Stimulated activated CD8-positive, alpha-beta memory T cell treated with anti-CD3 and anti-CD28 coated beads, Interleukin-4, amount 100 ng/mL, for 24 hours (primary cell): ENCODE measurements at regions not wholly inside any gene's neighbourhood (a gene's known extent, or its start where the extent isn't known, plus 50 kb on each side); places are given as distances from the start of the nearest gene placed in this dataset.

Experiments used
- DNase-seq: peaks from one replicate; pipeline ENCODE4 v3.0.0-alpha.2; 2020; ENCODE audit warnings: low read depth

DNA sequence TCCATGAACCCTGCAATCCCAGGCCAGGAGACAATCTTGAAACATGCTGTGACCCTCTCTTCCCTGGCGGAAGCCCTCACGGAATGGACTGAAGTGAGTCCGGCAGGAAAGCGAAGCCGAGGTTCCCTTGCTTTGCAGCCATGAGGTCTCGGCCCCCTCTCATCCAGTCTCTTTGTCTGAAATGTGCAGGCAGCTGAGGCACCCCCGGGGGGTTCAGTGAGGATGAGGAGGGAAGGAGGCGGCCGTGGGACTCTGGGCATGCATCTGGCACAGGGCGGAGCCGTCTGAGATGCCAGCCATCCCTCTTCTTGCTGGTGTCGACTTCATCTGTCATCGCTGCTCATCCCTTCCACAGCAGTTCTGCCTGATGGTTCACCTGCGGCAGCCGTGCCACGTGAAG, 1485.7 kb downstream of the BRD1 start:
- no peak for DNase-seq

DNA sequence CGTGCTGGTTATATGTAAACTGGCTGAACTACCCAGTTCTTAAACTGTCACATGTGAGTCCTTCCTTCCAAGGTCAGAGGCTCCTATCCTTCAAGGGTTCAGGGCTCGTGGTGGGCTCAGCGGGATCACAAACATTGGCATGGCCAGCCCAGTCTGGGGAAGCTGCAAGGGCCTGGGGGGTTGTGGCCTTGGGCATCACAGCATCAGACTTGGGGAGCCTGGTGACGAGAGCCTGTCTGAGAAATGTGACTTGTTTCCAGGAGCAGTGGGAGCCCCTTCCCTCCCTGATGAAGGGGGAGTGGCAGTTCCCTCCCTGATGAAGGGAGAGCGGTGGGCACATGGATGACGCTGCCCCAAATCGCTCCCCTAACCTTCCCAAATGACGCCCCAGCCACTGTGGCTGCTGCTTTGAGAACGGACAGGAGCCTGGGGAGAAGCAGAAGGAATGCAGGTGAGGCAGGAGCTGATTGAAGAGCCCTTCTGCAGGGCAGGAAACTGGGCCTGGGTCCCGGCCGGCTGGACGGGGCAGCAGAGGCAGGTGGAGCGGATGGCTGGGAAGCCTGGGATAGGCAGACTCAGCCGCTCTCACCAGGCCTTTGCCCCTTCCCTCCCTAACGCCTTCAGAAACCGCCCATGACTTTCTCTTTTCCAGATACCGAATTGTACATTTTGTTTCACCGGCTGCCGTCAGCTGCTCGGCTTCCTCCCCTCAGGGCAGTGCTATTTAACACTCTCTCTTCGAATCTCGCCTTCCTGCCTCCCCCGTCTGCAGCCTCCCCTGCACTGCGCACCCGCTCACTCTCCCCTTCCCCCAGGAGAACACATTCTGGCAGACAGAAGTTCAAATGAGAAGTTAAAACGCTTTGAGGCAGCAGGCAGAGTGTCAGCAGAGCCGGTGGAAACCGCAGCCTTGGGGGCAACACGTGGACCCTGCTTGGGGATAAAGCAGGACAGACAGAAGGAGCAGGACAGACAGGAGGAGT, 1486.7 kb downstream of the BRD1 start:
- no peak for DNase-seq

DNA sequence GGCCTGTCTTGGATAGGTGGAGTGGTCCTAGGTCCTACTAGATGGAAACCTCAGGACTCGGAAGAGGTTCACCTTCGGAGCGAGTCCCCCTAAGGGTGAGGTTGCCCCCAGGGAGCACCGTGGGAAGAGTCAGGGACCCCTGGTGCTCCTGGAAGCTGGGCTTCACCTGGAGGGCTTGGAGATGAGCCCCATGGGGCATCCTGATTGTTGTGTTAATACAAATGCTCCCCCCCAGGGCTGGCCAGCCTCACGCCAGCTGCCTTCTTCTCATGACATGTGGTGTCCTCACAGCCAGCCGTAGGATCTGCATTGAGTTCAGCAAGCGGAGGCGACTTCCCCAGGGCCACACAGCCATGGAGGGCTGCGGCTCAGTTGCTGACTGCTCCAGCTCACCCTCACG, 1487.5 kb downstream of the BRD1 start:
- DNase-seq: no peak

DNA sequence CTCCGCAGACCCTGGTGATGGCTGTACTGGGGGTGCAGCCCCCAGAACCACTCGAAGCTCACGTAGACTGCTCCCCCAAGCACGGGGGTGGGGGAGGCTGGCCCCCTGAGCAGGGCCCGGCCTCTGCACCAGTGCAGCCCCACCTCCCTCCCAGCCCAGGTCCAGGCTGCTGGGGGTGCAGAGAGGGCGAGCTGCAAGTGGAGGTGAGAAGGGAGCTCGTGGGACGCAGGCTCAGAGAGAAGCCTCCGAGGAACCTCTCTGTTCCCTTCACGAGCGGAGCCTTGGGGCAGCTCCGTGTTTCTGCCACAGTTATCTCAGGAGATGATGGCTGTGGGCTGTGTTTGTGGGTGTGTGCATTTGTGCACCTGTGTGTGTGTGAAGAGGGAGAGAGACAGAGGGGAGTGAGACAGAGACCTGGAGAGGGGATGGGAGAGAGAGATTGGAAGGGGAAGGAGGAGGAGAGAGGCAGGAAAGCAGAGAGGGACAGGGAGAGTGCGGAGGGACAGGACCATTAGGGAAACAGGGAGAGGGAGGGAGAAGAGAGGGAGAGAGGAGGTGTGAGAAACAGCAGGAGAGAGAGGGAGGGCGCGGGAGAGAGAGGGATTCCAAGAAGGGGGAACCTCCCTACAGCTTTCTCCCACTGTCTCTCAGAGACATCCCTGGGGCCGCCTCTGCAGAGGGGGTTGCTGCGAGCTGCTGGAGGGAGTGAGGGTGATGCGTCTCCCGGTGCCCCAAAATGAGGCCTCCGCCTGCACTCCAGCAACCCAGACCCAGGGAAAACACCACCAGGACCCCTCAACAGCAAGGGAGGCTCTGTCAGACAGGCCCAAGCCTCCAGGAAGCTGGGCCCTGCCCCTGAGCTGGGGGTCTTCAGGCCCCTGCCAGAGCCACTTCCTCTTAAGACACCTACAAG, 1488.6 kb downstream of the BRD1 start:
- DNase-seq: no peak

DNA sequence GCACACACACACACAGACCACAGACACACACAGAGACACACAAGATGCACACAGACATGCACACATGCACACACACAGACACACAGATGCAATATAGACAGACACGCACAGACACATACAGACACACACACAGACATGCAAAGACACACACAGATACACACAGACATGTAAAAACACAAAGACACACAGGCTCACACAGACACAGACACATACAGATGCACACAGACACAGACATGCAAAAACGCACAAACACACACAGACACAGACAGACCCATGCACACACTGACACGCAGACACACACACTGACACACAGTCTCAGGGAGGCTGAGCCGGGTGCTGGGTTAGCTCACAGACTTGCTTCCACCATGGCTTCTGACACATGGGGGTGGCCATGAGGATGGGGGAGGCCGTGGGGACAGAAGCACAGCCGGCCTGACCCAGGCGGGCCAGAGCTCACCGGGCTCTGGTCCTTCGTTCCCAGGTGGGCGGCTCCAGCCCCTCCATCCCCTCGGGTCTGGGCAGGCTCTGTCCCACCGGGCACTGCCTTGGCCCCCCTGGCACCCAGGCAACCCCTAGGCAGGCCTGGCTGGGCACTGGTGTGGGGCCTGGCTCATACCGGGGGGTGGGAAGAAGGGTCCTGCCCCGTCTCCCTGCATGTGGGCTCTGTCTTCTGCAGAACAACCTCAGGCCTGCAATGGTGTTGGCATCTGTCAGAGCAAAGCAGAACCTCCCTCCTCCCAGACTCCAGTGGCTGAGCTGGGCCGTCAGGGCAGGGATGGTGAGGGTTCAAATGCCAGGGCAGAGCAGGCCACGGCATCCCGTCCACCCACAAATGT, 1489.5 kb downstream of the BRD1 start:
- no peak for DNase-seq

DNA sequence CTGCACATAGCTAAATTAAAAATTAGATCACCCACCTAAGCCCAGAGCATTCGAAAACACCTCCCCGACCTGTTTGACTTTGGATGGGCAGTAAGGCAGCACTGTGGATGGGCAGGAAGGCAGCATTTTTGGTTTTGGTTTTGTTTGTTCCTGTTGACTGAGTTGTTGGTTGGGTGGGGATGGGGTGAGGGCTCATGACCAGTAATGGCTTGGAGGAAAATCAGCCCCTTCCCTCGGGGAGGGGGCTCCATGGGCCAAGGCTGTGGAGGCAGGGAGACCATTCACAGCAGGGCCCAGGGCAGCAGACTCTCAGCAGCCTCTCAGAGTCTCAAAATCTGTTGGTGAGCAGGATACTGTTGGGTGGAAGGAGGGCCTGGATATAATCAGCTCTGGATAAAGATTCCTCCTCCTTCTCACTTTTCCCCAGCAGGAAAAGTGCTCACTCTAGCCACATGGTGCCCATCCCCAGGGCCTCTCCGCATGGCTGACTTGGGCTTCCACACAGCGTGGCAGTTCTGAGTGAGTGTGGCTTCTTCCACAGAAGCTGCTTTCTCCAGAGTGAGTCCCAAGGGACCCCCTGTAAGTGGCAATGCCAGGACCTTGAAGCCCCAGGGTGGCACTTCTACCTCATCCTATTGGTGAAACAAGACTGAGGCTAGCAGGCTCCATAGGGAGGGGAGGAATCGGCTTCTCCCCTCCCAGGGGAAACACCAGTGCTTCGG, 1491.2 kb downstream of the BRD1 start:
- no peak for DNase-seq

DNA sequence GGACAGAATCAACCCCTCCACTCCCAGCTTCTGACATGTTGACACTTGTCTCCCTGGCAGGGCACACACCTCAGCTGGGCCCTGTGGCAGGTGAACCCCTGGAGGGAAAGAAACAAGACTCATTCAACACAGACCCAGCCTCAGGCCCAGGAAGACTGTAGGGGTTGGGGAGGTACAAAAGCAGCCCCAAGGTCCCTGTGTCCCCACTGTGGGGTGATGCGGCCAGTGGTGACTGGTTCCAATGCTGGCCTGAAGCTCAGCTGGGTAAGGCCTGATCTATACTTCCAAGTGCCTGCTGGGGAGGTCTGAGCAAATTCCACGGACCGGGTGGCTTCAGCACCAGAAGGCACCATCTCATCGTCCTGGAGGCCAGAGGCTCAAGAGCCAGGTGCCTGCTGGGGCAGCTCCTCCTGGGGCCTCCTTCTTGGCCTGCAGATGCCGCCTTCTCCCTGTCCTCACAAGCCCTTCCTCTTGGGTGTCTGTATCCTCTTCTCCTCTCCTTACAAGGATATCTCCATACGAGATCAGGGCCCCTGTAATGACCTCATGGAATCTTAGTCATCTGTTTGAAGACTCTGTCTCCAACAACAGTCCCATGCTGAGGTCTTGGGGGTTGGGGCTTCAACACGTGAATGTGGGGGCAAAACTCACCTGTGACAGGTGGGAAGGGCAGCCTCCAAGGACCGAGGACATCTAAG, 1492.1 kb downstream of the BRD1 start:
- no peak for DNase-seq

DNA sequence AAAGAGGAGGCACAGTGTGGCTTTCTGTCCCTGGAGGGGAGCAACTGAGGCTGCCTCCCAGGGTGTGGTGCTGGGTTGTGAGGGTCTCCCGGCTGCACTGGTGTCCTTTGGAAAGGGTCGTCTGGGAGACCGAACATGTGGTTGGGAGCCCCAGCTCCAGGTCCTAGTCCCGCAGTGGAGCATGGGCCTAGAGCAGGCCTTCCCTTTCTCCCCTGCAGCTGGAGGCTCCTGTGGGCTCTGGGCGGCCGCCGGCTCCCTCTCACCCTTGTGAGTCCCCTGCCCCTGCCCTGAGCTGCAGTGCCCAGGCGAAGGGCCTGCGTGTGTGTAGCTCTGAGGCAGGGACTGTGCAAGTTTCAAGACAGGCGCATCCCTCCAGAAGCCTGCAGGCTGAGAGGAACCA, 1492.7 kb downstream of the BRD1 start:
- DNase-seq: no peak

DNA sequence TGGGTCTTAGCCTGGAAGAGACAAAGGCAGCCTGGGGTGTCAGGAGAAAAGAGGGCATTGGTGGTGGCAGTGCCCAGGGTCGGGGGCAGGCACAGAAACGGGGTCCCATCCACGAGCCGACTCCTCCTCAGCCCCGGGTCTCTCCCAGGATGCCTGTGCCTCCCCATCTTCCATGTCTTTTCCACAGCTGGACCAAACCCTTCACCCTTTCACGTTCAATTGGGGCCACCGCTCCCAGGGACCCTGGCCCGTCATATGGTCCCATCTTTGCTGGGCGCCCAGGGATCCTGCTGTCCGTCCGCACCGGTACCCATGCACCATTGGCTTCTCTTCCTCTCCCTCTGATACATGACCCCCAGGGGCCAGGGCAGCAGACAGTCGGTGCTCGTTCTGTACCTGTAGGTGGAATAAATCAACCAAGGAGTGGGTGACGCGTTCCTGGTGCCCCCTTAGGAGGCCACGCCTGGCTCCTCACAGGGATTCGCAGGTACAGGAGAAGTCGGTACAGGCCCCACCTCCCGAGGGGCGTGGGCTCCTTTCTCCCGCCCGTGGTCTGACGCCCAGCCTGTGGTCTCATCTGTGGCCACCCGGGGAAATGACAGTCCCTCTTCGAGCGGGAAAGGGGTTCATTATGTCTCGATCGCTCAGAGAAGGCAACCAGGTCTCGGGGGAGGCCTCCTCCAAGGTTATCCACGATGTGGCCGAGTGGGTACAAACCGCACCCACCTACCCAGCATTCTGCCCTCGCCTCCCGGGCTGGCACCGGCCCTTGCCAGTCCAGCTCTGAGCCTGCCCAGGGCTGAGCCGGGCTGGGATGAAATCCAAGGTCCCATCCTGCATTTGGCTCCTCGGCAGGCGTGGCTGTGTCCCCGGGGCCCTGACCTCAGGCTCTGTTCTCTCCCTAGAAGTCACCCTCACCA, 1493.6 kb downstream of the BRD1 start:
- no peak for DNase-seq

DNA sequence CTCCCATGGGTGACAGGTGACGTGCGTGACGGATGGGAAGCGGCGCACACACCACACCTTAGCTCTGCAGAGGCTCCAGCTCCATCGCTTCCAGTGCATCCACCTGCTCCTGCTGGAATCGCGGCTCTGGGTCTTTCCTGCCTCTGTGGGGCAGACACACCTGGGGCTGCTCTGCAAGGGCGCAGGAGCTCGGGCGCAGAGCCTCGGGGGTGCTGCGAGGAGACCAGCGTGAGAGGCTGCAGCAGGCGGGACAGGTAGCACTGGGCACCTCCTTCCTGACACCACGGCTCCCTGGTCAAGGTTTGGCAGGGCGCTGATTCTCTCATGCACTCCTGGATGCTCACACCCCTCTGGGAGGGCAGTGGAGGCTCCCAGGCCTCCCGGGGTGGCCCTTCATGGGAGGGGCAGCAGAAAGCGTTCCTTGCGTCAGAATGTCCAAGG, 1494.3 kb downstream of the BRD1 start:
- DNase-seq: no peak

DNA sequence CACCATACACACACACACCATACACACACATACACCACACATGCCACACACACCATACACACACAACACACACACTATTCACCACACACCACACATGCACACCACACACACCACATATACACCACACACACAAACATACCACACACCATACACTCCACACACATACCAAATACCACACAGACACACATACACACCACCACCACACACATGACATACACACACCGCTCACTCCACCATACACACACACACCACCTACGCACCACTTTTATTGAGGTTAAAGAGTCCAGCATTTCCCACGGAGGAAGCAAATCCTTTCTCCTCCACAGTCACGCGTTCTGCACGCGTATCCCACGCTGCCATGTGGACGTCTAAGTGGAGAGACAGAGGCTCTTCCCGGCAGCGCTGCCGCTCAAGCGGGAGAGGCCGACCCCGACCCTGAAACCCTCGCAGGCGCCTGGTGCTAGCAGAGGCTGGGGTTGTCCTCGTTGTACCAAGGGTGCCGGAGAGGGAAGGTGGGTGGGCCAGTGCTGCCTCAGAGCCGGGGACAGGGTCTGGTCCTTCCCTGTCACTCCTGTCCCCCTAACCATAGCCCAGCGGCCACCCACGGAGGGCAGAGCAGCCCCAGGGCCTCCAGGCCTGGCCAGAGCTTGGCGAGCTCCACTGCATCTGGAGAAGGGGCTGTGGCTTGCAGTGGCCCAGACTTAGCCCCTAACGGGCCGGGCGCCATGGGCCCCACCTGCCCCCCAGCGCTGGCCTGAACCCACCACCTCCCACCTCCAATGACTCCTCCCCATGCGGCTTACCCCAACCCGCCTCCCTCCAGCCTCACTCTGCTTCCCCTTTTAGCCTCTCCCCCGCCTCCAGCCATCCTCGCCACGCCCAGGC, 1495.0 kb downstream of the BRD1 start:
- DNase-seq: no peak

DNA sequence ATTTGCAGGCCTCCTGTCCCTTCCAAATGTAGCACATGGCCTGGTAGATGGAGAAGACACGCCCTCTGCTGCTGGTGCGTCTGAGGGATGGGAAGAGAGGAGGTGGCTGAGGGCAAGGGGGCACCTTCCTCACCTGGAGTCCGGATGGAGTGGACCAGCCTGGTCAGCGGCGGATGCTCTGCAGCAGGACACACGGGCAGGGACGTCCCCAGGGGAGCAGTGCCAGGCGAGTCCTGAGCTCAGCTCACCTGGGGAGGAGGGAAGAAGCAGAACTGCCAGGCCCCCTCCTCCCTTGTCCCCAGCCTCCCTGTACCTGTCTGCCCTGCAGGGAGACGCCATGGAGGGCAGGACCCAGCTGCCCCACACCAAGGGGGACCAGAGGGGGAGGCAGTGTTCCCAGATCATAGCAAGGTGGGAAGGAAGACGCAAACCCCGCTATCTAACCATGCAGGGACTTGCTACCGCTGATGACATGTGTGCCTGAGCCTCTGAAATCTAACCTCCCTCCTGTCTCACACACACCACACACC, 1495.9 kb downstream of the BRD1 start:
- no peak for DNase-seq

DNA sequence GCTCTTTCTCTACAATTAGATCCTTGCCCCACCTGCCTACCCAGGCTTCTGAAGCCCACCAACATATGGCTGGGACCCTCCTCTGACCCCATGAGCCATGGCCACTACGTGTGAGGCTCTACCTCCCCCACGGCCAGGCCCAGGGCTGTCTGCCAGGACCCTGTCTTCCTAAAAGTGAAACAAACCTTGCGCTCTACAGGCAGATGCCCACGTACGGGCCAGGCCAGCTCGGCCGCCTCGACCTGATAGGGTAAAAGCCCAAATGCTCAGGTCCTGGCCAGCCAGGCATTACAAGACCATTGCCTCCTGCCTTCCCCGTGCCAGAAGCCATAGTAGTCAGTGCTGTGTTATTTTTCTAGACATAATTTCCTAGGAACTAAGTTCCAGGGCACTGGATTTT, 1496.4 kb downstream of the BRD1 start:
- DNase-seq: no peak

DNA sequence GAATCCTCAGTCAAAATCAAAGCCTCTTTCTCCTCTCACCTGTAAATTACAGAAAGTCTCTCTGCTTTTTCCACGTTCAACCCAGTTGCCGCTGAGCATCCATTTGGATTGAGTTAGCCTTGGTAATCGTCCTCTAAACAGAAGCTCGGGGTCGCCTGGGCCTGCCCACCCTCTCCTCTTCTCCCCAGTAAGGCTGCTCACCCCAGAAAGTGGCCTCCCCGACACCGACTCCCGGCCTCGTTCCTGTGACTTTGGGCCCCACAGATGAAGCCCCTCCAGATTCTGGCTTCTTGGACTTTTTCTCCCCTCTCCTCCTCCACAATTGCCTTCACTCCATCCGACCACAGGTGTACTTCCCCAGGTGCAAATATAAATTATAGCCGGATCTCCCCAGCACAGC, 1500.0 kb downstream of the BRD1 start:
- no peak for DNase-seq

DNA sequence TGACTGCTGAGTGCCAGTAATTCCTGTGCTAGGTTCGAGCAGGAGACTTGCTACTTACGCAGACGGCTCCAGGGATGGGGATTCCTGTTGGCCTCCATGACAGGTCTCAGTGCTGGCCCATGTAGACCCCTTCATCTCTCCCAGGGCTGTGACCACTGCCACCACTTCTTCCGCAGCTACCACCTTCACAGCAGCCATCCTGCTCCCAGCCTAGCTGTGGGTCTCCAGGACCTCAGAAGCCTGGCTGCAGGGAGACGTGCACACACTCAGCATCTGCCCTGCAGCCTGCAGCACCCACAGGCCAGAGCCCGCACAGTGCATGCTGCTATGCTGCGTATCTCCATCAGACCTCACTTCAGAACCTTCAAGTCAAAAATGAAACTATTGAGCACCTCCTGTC, 1503.9 kb downstream of the BRD1 start:
- DNase-seq: no peak

DNA sequence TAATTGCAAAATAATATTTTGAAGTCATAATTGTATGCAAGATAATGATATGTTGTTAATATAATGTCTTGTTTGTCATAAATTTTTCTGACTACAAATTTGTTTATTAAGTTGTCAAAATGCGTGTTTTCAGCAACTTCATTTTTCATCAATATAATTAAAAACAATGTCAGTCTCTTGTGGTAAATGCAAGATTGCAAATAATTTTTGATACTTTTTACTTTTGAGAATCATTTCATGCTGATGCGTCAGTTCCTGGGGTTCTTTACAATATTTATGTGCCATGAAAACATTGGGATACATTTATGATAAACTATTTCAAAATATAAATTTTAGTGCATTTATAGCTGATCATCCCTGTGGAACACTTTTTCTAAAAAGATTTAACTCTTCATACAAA, 1504.8 kb downstream of the BRD1 start:
- no peak for DNase-seq

DNA sequence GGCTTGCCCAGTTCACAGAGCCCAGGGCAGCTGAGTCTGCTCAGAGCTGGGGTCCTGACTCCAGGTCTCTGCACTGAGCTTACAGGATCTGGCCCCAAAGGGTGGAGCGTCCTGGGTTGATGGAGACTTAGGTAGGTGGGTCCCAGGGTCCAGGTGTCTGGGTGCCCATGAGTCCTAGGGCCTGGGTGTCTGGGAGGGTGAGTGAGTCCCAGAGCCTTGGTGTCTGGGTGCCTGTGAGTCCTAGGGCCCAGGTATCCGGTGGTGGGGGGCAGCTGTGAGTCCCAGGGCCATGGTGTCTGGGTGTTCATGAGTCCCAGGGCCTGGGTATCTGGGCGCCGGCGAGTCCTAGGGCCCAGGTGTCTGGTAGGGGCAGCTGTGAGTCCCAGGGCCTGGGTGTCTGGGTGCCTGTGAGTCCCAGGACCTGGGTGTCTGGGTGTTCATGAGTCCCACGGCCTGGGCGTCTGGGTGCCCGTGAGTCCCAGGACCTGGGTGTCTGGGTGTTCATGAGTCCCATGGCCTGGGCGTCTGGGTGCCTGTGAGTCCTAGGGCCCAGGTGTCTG, 1505.6 kb downstream of the BRD1 start:
- DNase-seq: no peak
